Calu3 (cell line): ENCODE measurements at regions not wholly inside any gene's neighbourhood (a gene's known extent, or its start where the extent isn't known, plus 50 kb on each side); places are given as distances from the start of the nearest gene placed in this dataset.

Source experiments
- BruUV-seq: library from RNA; stranded (reverse); fragments of 400-500 nt; replicated peaks from 2 replicates; lab custom pipeline; 2021; lab: Mats Ljungman, UMichigan
- CTCF ChIA-PET: fragments of 300-600 bp; sonication (Branson Sonifier 250); formaldehyde crosslinking; loops from one replicate; lab custom pipeline; 2022; ENCODE audit warnings: antibody characterized with exemption; lab: Charles Lee
- DNase-seq: peaks from one replicate; pipeline ENCODE4 v3.0.0; 2022
- H3K27ac Mint-ChIP-seq: one replicate; pipeline ENCODE4 v1.8.0; 2022; ENCODE audit warnings: mixed read lengths; ENCODE audit not compliant: unreplicated experiment
- H3K27me3 Mint-ChIP-seq: one replicate; pipeline ENCODE4 v1.8.0; 2022; ENCODE audit warnings: mixed read lengths; ENCODE audit not compliant: unreplicated experiment
- H3K36me3 Mint-ChIP-seq: one replicate; pipeline ENCODE4 v1.8.0; 2022; ENCODE audit warnings: mild to moderate bottlenecking, moderate library complexity, mixed read lengths; ENCODE audit not compliant: insufficient read depth, unreplicated experiment
- H3K4me1 Mint-ChIP-seq: one replicate; pipeline ENCODE4 v1.8.0; 2022; ENCODE audit warnings: mild to moderate bottlenecking, low read depth, mixed read lengths; ENCODE audit not compliant: unreplicated experiment
- H3K4me3 Mint-ChIP-seq: one replicate; pipeline ENCODE4 v1.8.0; 2022; ENCODE audit warnings: mild to moderate bottlenecking, low read depth, moderate library complexity, mixed read lengths; ENCODE audit not compliant: unreplicated experiment
- H3K9me3 Mint-ChIP-seq: one replicate; pipeline ENCODE4 v1.8.0; 2022; ENCODE audit warnings: low read depth, mixed read lengths; ENCODE audit not compliant: unreplicated experiment
- CTCF ChIP-seq: fragments of 200-600 bp; IDR thresholded peaks from one replicate; pipeline ENCODE4 v1.8.0; 2022; ENCODE audit warnings: antibody characterized with exemption; ENCODE audit not compliant: unreplicated experiment
- intact Hi-C: fragments of 100-400 bp; cut with micrococcal nuclease; formaldehyde crosslinking; loops from one replicate; pipeline ENCODE4 v1.10.0; 2022; ENCODE audit not compliant: unreplicated experiment

- intact Hi-C loops, result no loop called here
- no peak for DNase-seq
- no peak for TF ChIP-seq CTCF
- H3K4me3 Mint-ChIP-seq, result no peak overlapping the region
- H3K4me1 Mint-ChIP-seq, result no peaks in the 10 kb centered on the region
- CTCF ChIA-PET, result interaction anchor here (0.5 kb wide), 1 partner anchor 26 kb away, joined by 3 read pairs; no protein-coding TSS in a partner anchor
- H3K9me3 Mint-ChIP-seq, result no peaks in the 10 kb centered on the region
- no TSS peak for BruUV-seq
- H3K27ac Mint-ChIP-seq, result no peak overlapping the region
- H3K36me3 Mint-ChIP-seq, result no peaks in the 10 kb centered on the region
- peaks cover 47% of the 10 kb centered on the region for H3K27me3 Mint-ChIP-seq
Measured at GRCh38 chr22:49567899-49568750, 259.5 kb downstream of the BRD1 start.

- H3K27me3 Mint-ChIP-seq, result peaks cover 41% of the 10 kb centered on the region
- no peaks in the 10 kb centered on the region for H3K9me3 Mint-ChIP-seq
- intact Hi-C loops, result no loop called here
- no peak overlapping the region for H3K27ac Mint-ChIP-seq
- no peaks in the 10 kb centered on the region for H3K36me3 Mint-ChIP-seq
- no peak overlapping the region for H3K4me3 Mint-ChIP-seq
- TF ChIP-seq CTCF, result no peak
- BruUV-seq, result no TSS peak
- DNase-seq, result no peak
- H3K4me1 Mint-ChIP-seq, result no peaks in the 10 kb centered on the region
- CTCF ChIA-PET, result no interaction called here
Measured at GRCh38 chr22:49566693-49567092, 261.0 kb downstream of the BRD1 start.

GRCh38 chr22:49566141-49566541 is 261.5 kb downstream of the BRD1 start:
- intact Hi-C loops, result no loop called here
- no peaks in the 10 kb centered on the region for H3K36me3 Mint-ChIP-seq
- no peak for TF ChIP-seq CTCF
- no peak overlapping the region for H3K4me3 Mint-ChIP-seq
- peaks cover 2% of the 10 kb centered on the region for H3K9me3 Mint-ChIP-seq
- no peaks in the 10 kb centered on the region for H3K4me1 Mint-ChIP-seq
- no TSS peak for BruUV-seq
- peaks cover 41% of the 10 kb centered on the region for H3K27me3 Mint-ChIP-seq
- no peak for DNase-seq
- H3K27ac Mint-ChIP-seq, result no peak overlapping the region
- CTCF ChIA-PET, result no interaction called here

GRCh38 chr22:49565516-49565855 is 262.2 kb downstream of the BRD1 start:
- Mint-ChIP-seq H3K4me3 (no peak overlapping the region), H3K9me3 (peaks cover 2% of the 10 kb centered on the region), H3K36me3 (no peaks in the 10 kb centered on the region), H3K27me3 (peaks cover 40% of the 10 kb centered on the region), H3K27ac (no peak overlapping the region), H3K4me1 (no peaks in the 10 kb centered on the region)
- no peak for TF ChIP-seq CTCF
- CTCF ChIA-PET, result no interaction called here
- DNase-seq, result no peak
- intact Hi-C loops, result no loop called here
- no TSS peak for BruUV-seq
